ENCODE measurements at regions not wholly inside any gene's neighbourhood (a gene's known extent, or its start where the extent isn't known, plus 50 kb on each side); places are given as distances from the start of the nearest gene placed in this dataset.
A peak's percentile ranks its signal among the peaks of the same experiment; 100 is the strongest.
"Not testable (repeated sequence)": the region's sequence is repeated elsewhere in the genome, so short reads cannot be mapped to it uniquely, and the experiment has no call there.

DNA sequence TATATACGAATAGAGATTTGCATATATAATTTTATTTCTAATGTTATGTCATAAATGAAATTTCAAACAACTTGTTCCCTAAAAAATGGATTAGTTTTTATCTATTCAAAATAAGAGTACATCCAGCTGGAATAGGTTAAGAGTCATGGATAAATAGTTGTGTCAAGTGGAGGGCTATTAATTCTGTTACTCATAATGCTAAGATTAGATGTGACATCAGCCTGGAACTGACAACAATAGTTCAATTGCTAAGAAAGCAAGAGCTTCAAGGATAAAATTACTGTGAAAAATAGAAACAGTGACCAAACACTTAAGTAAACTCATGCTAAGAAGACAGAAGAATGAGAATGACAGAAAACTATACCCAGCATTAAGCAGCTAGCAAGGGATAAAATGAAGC is 92.2 kb upstream of the CDH9 start:
- in situ Hi-C loops (cut with HindIII; ENCODE audit: low pct_unique_long_range_greater_than_20kb, low sequenced_read_pairs) = no loop called here
- DNase-seq (ENCODE audit: low read depth, low spot score) = no peak

DNA sequence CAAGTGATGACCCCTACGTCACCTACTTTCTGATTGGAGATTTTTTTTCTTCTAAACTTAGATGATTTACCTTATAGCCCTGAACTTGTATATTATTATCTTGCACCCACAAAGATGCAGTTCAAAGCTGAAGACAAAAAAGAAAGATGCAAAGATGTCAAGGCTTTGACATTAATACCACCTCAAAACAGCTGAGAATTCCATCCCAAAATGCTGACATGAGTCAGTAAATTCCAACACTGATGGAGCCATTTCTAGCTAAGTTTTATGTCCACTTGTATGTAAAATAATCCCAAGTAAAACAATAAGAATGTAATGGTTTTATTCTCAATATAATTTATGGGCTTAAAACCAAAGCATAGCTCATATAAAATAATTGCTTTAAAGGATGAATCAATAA is 91.5 kb upstream of the CDH9 start:
- in situ Hi-C loops (cut with HindIII; ENCODE audit: low pct_unique_long_range_greater_than_20kb, low sequenced_read_pairs) = no loop called here
- no peak for DNase-seq (ENCODE audit: low read depth, low spot score)

DNA sequence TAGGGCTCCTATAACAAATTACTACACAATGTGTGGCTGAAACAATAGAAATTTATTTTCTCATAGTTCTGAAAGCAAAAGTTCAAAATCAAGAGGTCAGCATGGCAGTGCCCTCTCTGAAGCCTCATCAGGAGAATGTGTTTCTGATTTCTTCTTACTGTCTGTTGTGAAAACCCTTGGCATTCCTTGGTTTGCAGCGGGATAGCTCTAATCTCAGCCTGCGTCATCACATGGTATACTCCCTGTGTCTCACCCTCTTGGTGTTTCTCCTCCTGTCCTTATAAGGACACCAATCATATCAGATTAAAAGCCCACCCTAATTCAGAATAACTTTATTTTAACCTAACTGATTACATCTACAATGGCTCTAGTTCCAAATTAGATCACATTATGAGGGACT is 87.5 kb upstream of the CDH9 start:
- no peak for DNase-seq (ENCODE audit: low read depth, low spot score)

DNA sequence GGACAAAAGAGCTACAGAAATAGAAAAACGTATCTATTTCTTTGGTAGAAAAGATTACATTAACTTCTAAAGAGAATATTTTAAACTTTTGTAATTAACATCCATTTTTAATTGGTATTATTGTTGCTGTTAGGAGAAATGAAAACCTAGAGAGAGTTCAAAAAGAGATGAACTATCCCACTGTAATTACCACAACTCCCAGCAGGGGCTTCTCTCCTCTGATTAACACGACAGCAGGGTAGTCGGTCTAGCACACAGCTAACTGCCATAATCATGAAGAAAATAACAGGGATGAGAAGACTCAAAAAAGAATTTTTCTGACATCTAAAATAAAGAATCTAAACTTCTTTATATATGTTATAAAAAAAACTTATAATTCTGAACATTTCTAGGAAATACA is 86.2 kb upstream of the CDH9 start:
- in situ Hi-C loops (cut with HindIII; ENCODE audit: low pct_unique_long_range_greater_than_20kb, low sequenced_read_pairs) = no loop called here
- peak; percentile 73 for DNase-seq (ENCODE audit: low read depth, low spot score)

More for the DNA sequence above, 87.5 kb upstream of the CDH9 start:
- in situ Hi-C loops (cut with HindIII; ENCODE audit: low pct_unique_long_range_greater_than_20kb, low sequenced_read_pairs) = no loop called here

DNA sequence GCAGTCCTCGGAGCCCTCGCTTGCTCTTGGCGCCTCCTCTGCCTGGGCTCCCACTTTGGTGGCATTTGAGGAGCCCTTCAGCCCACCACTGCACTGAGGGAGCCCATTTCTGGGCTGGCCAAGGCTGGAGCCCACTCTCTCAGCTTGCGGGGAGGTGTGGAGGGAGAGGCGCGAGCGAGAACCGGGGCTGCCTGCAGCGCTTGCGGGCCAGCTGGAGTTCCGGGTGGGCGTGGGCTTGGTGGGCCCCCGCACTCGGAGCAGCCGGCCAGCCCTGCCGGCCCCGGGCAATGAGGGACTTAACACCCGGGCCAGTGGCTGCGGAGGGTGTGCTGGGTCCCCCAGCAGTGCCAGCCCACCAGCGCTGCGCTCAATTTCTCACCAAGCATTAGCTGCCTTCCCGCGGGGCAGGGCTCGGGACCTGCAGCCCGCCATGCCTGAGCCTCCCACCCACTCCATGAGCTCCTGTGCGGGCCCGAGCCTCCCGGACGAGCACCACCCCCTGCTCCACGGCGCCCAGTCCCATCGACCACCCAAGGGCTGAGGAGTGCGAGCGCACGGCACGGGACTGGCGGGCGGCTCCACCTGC is 81.4 kb upstream of the CDH9 start:
- in situ Hi-C loops (cut with HindIII; ENCODE audit: low pct_unique_long_range_greater_than_20kb, low sequenced_read_pairs); DNase-seq (ENCODE audit: low read depth, low spot score): not testable (repeated sequence)

DNA sequence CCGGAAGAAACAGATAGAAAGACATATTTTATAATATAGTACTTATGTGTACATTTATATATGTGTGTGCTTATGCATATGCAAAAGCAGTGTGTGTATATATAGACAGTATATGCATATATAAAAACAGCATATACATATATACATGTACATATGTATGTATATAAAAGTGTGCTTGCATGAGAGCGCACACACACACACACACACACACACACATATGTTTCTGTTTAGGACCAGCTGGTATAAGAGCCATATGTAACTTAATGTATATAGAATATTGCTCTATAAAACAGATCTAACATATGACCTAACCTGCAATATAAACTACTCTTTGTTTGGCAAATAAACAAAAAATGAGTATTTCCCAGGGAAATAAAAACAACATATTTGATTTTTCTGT is 65.1 kb upstream of the CDH9 start:
- in situ Hi-C loops (cut with HindIII; ENCODE audit: low pct_unique_long_range_greater_than_20kb, low sequenced_read_pairs) = no loop called here

DNA sequence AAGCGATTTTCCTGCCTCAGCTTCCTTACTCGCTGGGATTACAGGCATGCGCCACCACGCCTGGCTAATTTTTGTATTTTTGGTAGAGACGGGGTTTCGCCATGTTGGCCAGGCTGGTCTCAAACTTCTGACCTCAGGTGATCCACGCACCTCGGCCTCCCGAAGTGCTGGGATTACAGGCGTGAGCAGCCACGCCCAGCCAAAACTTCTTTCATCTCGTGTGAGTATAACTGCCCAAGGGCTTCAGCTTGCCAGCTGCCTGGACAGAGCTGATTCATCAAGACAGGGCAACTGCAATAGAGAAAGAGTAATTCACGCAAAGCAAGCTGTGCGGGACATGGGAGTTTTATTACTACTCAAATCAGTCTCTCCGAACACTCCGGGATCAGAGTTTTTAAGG is 57.4 kb upstream of the CDH9 start:
- DNase-seq (ENCODE audit: low read depth, low spot score); in situ Hi-C loops (cut with HindIII; ENCODE audit: low pct_unique_long_range_greater_than_20kb, low sequenced_read_pairs): not testable (repeated sequence)

More for the DNA sequence above, 65.1 kb upstream of the CDH9 start:
- DNase-seq (ENCODE audit: low read depth, low spot score) = no peak

DNA sequence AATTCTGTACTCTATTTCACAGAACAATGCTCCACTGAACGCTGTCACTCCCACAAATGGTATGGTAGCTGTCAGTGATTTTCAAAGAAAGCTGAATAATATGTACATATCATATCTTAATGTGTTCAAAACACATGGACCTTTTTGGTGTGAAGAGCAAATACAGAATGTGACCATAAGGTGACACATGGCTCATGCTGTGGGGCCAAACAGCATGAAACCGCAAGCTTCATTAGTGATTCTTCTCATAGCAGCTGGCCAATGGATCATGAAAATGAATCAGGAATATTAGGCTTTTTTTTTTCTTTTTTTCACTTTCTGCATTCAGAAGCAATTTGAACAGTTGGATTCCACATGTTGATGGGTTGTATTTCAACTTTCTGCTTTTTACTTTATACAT is 54.9 kb upstream of the CDH9 start:
- in situ Hi-C loops (cut with HindIII; ENCODE audit: low pct_unique_long_range_greater_than_20kb, low sequenced_read_pairs) = no loop called here
- DNase-seq (ENCODE audit: low read depth, low spot score) = no peak

DNA sequence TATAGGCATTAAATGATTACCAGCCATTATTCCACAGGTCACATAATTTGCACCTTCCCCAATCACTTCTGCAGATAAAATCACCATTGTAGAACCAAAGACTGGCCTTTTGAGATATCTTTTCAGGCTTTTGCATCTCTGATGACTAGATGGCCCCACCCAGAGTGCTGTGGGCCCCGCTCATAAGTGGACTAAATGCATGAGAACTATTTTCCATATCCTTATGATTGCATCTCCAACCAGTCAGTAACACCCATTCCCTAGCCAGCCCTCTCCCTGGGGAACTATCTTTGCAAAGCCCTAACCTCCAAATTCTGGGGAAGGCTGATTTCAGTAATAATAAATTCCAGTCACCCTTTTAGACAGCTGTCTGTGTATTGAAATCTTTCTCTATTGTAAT is 53.5 kb upstream of the CDH9 start:
- in situ Hi-C loops (cut with HindIII; ENCODE audit: low pct_unique_long_range_greater_than_20kb, low sequenced_read_pairs) = no loop called here
- no peak for DNase-seq (ENCODE audit: low read depth, low spot score)

DNA sequence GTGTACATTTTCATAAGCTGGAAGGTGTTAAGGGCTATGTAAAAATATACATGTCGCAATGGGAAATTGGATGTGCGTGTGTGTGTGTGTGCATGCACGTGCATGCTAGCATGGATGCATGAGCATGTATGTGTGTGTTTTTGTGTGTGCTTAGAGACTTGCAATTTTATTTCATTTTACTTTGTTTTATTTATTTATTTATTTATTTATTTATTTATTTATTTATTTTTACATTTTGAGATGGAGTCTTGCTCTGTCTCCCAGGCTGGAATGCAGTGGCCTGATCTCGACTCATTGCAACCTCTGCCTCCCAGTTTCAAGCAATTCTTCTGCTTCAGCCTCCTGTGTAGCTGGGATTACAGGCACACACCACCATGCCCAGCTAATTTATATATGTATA is 50.4 kb upstream of the CDH9 start:
- DNase-seq (ENCODE audit: low read depth, low spot score); in situ Hi-C loops (cut with HindIII; ENCODE audit: low pct_unique_long_range_greater_than_20kb, low sequenced_read_pairs): not testable (repeated sequence)

Small RNA genes in the stretch of these regions (small RNA-seq; reads per million reads assigned to genes)
- gene AC010385.1 (0 reads per million in 2 experiments), gene AC010385.3 (0 reads per million in 2 experiments), gene AC026421.1 (0 reads per million in 2 experiments), gene AC114300.1 (0 reads per million in 2 experiments), gene LSP1P3 (0 reads per million in 2 experiments), gene RF00425 (0 to 0.10 reads per million in 2 experiments), gene RNU6-738P (0 to 0.10 reads per million in 2 experiments), gene RNU6-909P (0 reads per million in 2 experiments), gene UBL5P1 (0 reads per million in 2 experiments)

Data from SK-MEL-5 (cell line).